Stimulated activated CD8-positive, alpha-beta memory T cell treated with anti-CD3 and anti-CD28 coated beads, Interleukin-7, amount 100 ng/mL, for 4 hours (primary cell): ENCODE measurements at regions not wholly inside any gene's neighbourhood (a gene's known extent, or its start where the extent isn't known, plus 50 kb on each side); places are given as distances from the start of the nearest gene placed in this dataset.

Source experiments
- DNase-seq, 2 donors: peaks; one replicate each; pipeline ENCODE4 v3.0.0-alpha.2; 2020; ENCODE audit warnings: low read depth in 2 of 2

- no peak for DNase-seq
Measured at GRCh38 chr15:26477044-26477443, 295.8 kb downstream of the GABRB3 start.

- no peak for DNase-seq
Measured at GRCh38 chr15:26475554-26475953, 297.3 kb downstream of the GABRB3 start.

GRCh38 chr15:26472661-26473060 lies 300.2 kb downstream of the GABRB3 start:
- no peak for DNase-seq

- no peak for DNase-seq
Measured at GRCh38 chr15:26461847-26462608, 310.8 kb downstream of the GABRB3 start.

- DNase-seq = no peak
Measured at GRCh38 chr15:26460165-26460564, 312.7 kb downstream of the GABRB3 start.

- no peak for DNase-seq
Measured at GRCh38 chr15:26455828-26456227, 317.0 kb downstream of the GABRB3 start.

- no peak for DNase-seq
Measured at GRCh38 chr15:26453914-26454313, 319.0 kb downstream of the GABRB3 start.

GRCh38 chr15:26451995-26452394 lies 320.9 kb downstream of the GABRB3 start:
- DNase-seq = no peak

- DNase-seq = no peak
Measured at GRCh38 chr15:26449291-26449690, 323.6 kb downstream of the GABRB3 start.

- no peak for DNase-seq
Measured at GRCh38 chr15:26443321-26443720, 329.5 kb downstream of the GABRB3 start.

- no peak for DNase-seq
Measured at GRCh38 chr15:26442680-26443079, 330.2 kb downstream of the GABRB3 start.

GRCh38 chr15:26439681-26440080 lies 333.2 kb downstream of the GABRB3 start:
- DNase-seq = no peak

- no peak for DNase-seq
Measured at GRCh38 chr15:26438718-26439117, 334.1 kb downstream of the GABRB3 start.

GRCh38 chr15:26438316-26438715 lies 334.6 kb downstream of the GABRB3 start:
- no peak for DNase-seq

GRCh38 chr15:26433818-26434217 lies 339.0 kb downstream of the GABRB3 start:
- DNase-seq = no peak

- DNase-seq = no peak
Measured at GRCh38 chr15:26433060-26433459, 339.8 kb downstream of the GABRB3 start.

- no peak for DNase-seq
Measured at GRCh38 chr15:26421065-26421464, 351.8 kb downstream of the GABRB3 start.

GRCh38 chr15:26395624-26396023 lies 377.2 kb downstream of the GABRB3 start:
- no peak for DNase-seq

- no peak for DNase-seq
Measured at GRCh38 chr15:26394801-26395200, 378.1 kb downstream of the GABRB3 start.

- no peak for DNase-seq
Measured at GRCh38 chr15:26392956-26393355, 379.9 kb downstream of the GABRB3 start.

GRCh38 chr15:26391567-26392194 lies 381.2 kb downstream of the GABRB3 start:
- DNase-seq = no peak

- DNase-seq = no peak
Measured at GRCh38 chr15:26382444-26383072, 390.3 kb downstream of the GABRB3 start.

- no peak for DNase-seq
Measured at GRCh38 chr15:26378304-26378703, 394.6 kb downstream of the GABRB3 start.
